ENCODE measurements at regions not wholly inside any gene's neighbourhood (a gene's known extent, or its start where the extent isn't known, plus 50 kb on each side); places are given as distances from the start of the nearest gene placed in this dataset.

DNA sequence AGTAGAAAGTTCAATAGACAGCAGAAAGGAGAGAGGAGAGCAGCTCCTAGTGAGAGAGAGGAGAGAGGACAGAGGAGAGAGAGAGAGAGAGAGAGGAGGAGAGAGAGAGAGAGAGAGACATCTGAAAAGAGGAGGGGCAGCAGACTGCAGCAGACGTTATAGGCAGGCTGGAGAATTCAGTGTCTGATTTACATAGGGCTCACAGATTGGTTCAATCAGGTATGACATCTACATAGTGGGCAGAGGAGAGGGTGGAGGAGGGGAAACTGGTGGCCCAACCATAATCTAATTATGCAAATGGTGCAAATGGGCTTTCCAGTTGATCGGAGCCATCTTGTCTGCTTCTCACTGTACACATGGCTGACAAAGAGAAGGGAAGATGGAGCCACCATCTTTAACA lies 221.3 kb upstream of the TRPC4 start:
- TF ChIP-seq, protein P1, sequence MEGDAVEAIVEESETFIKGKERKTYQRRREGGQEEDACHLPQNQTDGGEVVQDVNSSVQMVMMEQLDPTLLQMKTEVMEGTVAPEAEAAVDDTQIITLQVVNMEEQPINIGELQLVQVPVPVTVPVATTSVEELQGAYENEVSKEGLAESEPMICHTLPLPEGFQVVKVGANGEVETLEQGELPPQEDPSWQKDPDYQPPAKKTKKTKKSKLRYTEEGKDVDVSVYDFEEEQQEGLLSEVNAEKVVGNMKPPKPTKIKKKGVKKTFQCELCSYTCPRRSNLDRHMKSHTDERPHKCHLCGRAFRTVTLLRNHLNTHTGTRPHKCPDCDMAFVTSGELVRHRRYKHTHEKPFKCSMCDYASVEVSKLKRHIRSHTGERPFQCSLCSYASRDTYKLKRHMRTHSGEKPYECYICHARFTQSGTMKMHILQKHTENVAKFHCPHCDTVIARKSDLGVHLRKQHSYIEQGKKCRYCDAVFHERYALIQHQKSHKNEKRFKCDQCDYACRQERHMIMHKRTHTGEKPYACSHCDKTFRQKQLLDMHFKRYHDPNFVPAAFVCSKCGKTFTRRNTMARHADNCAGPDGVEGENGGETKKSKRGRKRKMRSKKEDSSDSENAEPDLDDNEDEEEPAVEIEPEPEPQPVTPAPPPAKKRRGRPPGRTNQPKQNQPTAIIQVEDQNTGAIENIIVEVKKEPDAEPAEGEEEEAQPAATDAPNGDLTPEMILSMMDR (conservative IDR thresholded peaks at IDR 0.05; ENCODE audit: low read length) = no peak
- TF ChIP-seq EZH2phosphoT487 (IDR thresholded peaks at IDR 0.05; ENCODE audit: borderline replicate concordance, low read depth, low read length) = no peak
- Histone ChIP-seq H3K27ac (ENCODE audit: low read depth, low read length, poor library complexity, severe bottlenecking) (no peak overlapping the region), H3K36me3 (ENCODE audit: insufficient read depth, low read length) (no peaks in the 10 kb centered on the region), H3K9me3 (ENCODE audit: low read length) (no peaks in the 10 kb centered on the region), H3K4me3 (ENCODE audit: low read depth, low read length, poor library complexity, severe bottlenecking) (no peak overlapping the region), H3K4me1 (ENCODE audit: insufficient read depth, low read length, poor library complexity, severe bottlenecking) (no peaks in the 10 kb centered on the region), H2AFZ (ENCODE audit: low read length) (no peak overlapping the region), H3K9me2 (ENCODE audit: insufficient read depth, low read length) (no peaks in the 10 kb centered on the region), H3K4me2 (ENCODE audit: low read length) (no peak overlapping the region), H3K79me2 (ENCODE audit: insufficient read depth, low read depth, low read length) (no peaks in the 10 kb centered on the region), H4K20me1 (ENCODE audit: insufficient read depth, low read length) (no peaks in the 10 kb centered on the region)
- no peak for DNase-seq (ENCODE audit: low spot score)
- intact Hi-C loops (cut with micrococcal nuclease; ENCODE audit: unreplicated experiment) = no loop called here
- no TSS peak for BruUV-seq (replicated peaks)
- POLR2A ChIA-PET = interaction anchor here (1.0 kb wide), 1 partner anchor 19 kb away, joined by 3 read pairs; no protein-coding TSS in a partner anchor
- CTCF ChIA-PET (ENCODE audit: unreplicated experiment) = no interaction called here

DNA sequence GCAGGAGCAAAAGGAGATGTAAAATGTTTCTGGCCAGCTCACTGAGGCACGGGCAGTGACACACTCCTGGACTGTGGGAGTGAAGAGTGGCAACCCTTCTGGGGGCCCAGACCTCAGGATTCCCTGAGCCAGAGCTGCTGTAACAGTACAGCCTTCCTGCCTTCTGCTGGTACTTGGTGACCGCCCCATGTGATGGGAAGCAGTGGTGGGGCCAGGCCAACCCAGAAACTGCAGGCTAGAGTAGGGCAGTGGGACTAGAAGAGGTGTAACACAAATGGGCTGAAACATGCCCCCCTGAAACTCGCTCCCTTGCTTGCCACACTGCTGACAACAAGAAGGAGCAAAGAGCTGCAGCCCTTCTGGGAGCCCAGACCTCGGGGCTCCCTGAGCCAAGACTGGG lies 217.1 kb upstream of the TRPC4 start:
- H3K79me2 ChIP-seq (ENCODE audit: insufficient read depth, low read depth, low read length) = no peaks in the 10 kb centered on the region

DNA sequence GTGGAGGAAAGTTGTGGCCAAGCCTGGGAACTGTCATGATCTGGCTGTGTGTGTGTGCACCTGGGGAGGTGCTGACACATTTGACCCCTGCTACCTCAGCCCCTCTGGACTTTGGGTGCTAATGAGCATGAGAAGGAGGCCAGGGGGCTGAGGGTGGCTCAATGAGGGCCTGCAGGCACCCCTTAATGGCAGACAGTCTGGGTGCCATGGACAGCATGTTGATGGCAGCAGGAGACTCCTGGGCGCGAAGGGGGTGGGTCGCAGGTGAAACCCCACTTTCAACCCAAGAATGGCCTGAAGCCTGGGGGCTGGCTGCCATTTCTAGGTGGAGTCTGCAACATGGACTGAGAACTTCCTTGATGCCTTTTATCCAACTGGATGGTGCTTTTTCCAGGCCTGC lies 216.4 kb upstream of the TRPC4 start:
- no peaks in the 10 kb centered on the region for H3K36me3 ChIP-seq (ENCODE audit: insufficient read depth, low read length)
- intact Hi-C loops (cut with micrococcal nuclease; ENCODE audit: unreplicated experiment) = no loop called here
- no peaks in the 10 kb centered on the region for H3K4me1 ChIP-seq (ENCODE audit: insufficient read depth, low read length, poor library complexity, severe bottlenecking)
- H4K20me1 ChIP-seq (ENCODE audit: insufficient read depth, low read length) = no peaks in the 10 kb centered on the region
- TF ChIP-seq, protein P1 (conservative IDR thresholded peaks at IDR 0.05; ENCODE audit: low read length) = no peak
- no peak for TF ChIP-seq EZH2phosphoT487 (IDR thresholded peaks at IDR 0.05; ENCODE audit: borderline replicate concordance, low read depth, low read length)
- H3K4me3 ChIP-seq (ENCODE audit: low read depth, low read length, poor library complexity, severe bottlenecking) = no peak overlapping the region
- H3K79me2 ChIP-seq (ENCODE audit: insufficient read depth, low read depth, low read length) = no peaks in the 10 kb centered on the region
- no peak overlapping the region for H3K27ac ChIP-seq (ENCODE audit: low read depth, low read length, poor library complexity, severe bottlenecking)
- no peaks in the 10 kb centered on the region for H3K9me3 ChIP-seq (ENCODE audit: low read length)
- no TSS peak for BruUV-seq (replicated peaks)
- ChIA-PET POLR2A (no interaction called here), CTCF (ENCODE audit: unreplicated experiment) (no interaction called here)
- H2AFZ ChIP-seq (ENCODE audit: low read length) = no peak overlapping the region
- DNase-seq (ENCODE audit: low spot score) = no peak
- no peaks in the 10 kb centered on the region for H3K9me2 ChIP-seq (ENCODE audit: insufficient read depth, low read length)
- no peak overlapping the region for H3K4me2 ChIP-seq (ENCODE audit: low read length)

More for the DNA sequence above, 217.1 kb upstream of the TRPC4 start:
- H3K27ac ChIP-seq (ENCODE audit: low read depth, low read length, poor library complexity, severe bottlenecking) = no peak overlapping the region
- no peaks in the 10 kb centered on the region for H3K9me3 ChIP-seq (ENCODE audit: low read length)
- H3K4me3 ChIP-seq (ENCODE audit: low read depth, low read length, poor library complexity, severe bottlenecking) = no peak overlapping the region
- POLR2A ChIA-PET = no interaction called here
- intact Hi-C loops (cut with micrococcal nuclease; ENCODE audit: unreplicated experiment) = no loop called here
- no peaks in the 10 kb centered on the region for H3K9me2 ChIP-seq (ENCODE audit: insufficient read depth, low read length)
- DNase-seq (ENCODE audit: low spot score) = no peak
- BruUV-seq (replicated peaks) = no TSS peak
- no peaks in the 10 kb centered on the region for H3K4me1 ChIP-seq (ENCODE audit: insufficient read depth, low read length, poor library complexity, severe bottlenecking)
- H3K36me3 ChIP-seq (ENCODE audit: insufficient read depth, low read length) = no peaks in the 10 kb centered on the region
- H4K20me1 ChIP-seq (ENCODE audit: insufficient read depth, low read length) = no peaks in the 10 kb centered on the region
- TF ChIP-seq EZH2phosphoT487 (IDR thresholded peaks at IDR 0.05; ENCODE audit: borderline replicate concordance, low read depth, low read length) = no peak
- TF ChIP-seq, protein P1 (conservative IDR thresholded peaks at IDR 0.05; ENCODE audit: low read length) = no peak
- H2AFZ ChIP-seq (ENCODE audit: low read length) = no peak overlapping the region
- no peak overlapping the region for H3K4me2 ChIP-seq (ENCODE audit: low read length)
- CTCF ChIA-PET (ENCODE audit: unreplicated experiment) = no interaction called here

Measured in OCI-LY7 (cell line).